ENCODE measurements at regions not wholly inside any gene's neighbourhood (a gene's known extent, or its start where the extent isn't known, plus 50 kb on each side); places are given as distances from the start of the nearest gene placed in this dataset.

GRCh38 chr10:126843299-126843934 is 61.8 kb upstream of the DOCK1 start:
- ATAC-seq (no peak), DNase-seq (no peak)
- Histone ChIP-seq H3K9me3 (no peaks in the 10 kb centered on the region), H3K27ac (no peak overlapping the region), H3K36me3 (no peaks in the 10 kb centered on the region), H3K27me3 (no peaks in the 10 kb centered on the region), H3K4me3 (no peak overlapping the region), H3K4me1 (peaks cover 6% of the 10 kb centered on the region)
- no peak for TF ChIP-seq CTCF (IDR thresholded peaks at IDR 0.05)
- intact Hi-C loops (cut with DNase I), result no loop called here

- no peaks in the 10 kb centered on the region for H3K9me3 ChIP-seq
- no peak overlapping the region for H3K27ac ChIP-seq
- H3K4me1 ChIP-seq, result no peaks in the 10 kb centered on the region
- no peak overlapping the region for H3K4me3 ChIP-seq
- intact Hi-C loops (cut with DNase I), result no loop called here
- no peak for ATAC-seq
- no peak for DNase-seq
- H3K36me3 ChIP-seq, result no peaks in the 10 kb centered on the region
- no peak for TF ChIP-seq CTCF (IDR thresholded peaks at IDR 0.05)
- H3K27me3 ChIP-seq, result no peaks in the 10 kb centered on the region
These were observed 60.8 kb upstream of the DOCK1 start for GRCh38 chr10:126844406-126844805.

- H3K36me3 ChIP-seq, result no peaks in the 10 kb centered on the region
- no peaks in the 10 kb centered on the region for H3K4me1 ChIP-seq
- no peak overlapping the region for H3K4me3 ChIP-seq
- H3K27me3 ChIP-seq, result no peaks in the 10 kb centered on the region
- ATAC-seq (no peak), DNase-seq (no peak)
- TF ChIP-seq CTCF (IDR thresholded peaks at IDR 0.05), result no peak
- no peaks in the 10 kb centered on the region for H3K9me3 ChIP-seq
- no peak overlapping the region for H3K27ac ChIP-seq
- intact Hi-C loops (cut with DNase I), result no loop called here
These were observed 58.8 kb upstream of the DOCK1 start for GRCh38 chr10:126846469-126846868.

- ATAC-seq (no peak), DNase-seq (no peak)
- Histone ChIP-seq H3K4me1 (no peaks in the 10 kb centered on the region), H3K36me3 (no peaks in the 10 kb centered on the region), H3K4me3 (no peak overlapping the region), H3K27me3 (no peaks in the 10 kb centered on the region), H3K27ac (no peak overlapping the region), H3K9me3 (no peaks in the 10 kb centered on the region)
- intact Hi-C loops (cut with DNase I), result no loop called here
- TF ChIP-seq CTCF (IDR thresholded peaks at IDR 0.05), result no peak
These were observed 58.3 kb upstream of the DOCK1 start for GRCh38 chr10:126846959-126847358.

GRCh38 chr10:126847666-126848065 is 57.6 kb upstream of the DOCK1 start:
- H3K36me3 ChIP-seq, result no peaks in the 10 kb centered on the region
- TF ChIP-seq CTCF (IDR thresholded peaks at IDR 0.05), result no peak
- no peaks in the 10 kb centered on the region for H3K4me1 ChIP-seq
- H3K9me3 ChIP-seq, result no peaks in the 10 kb centered on the region
- intact Hi-C loops (cut with DNase I), result no loop called here
- no peaks in the 10 kb centered on the region for H3K27me3 ChIP-seq
- no peak for DNase-seq
- ATAC-seq, result no peak
- H3K27ac ChIP-seq, result no peak overlapping the region
- H3K4me3 ChIP-seq, result no peak overlapping the region

GRCh38 chr10:126849646-126850045 is 55.6 kb upstream of the DOCK1 start:
- H3K36me3 ChIP-seq, result no peaks in the 10 kb centered on the region
- H3K4me3 ChIP-seq, result no peak overlapping the region
- intact Hi-C loops (cut with DNase I), result no loop called here
- H3K4me1 ChIP-seq, result no peaks in the 10 kb centered on the region
- TF ChIP-seq CTCF (IDR thresholded peaks at IDR 0.05), result no peak
- ATAC-seq (no peak), DNase-seq (no peak)
- H3K27ac ChIP-seq, result no peak overlapping the region
- H3K27me3 ChIP-seq, result no peaks in the 10 kb centered on the region
- no peaks in the 10 kb centered on the region for H3K9me3 ChIP-seq
